ENCODE measurements at regions not wholly inside any gene's neighbourhood (a gene's known extent, or its start where the extent isn't known, plus 50 kb on each side); places are given as distances from the start of the nearest gene placed in this dataset.

DNA sequence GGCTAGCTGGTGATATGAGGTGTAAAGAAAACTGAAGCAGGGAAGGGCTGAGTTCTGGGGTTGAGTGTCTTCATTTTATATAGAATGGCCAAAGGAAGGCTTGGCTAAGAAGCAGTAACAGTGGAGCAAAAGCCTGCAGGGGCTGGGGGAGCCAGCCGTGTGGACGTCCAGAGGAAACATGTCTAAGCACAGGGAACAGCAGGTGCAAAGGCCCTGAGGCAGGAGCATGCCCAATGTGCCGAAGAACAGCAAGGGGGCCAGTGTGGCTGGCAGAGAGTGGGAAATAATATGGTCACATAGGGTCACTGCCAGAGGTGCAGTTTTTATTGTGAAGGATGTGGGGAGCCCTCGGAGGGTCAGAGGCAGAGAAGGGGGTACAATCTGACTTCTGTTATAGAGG, 60.5 kb upstream of the KCNG1 start:
- TF ChIP-seq CTCF (conservative IDR thresholded peaks at IDR 0.05) = no peak
- TF ChIP-seq ZFX (IDR thresholded peaks at IDR 0.05) = no peak
- no peak overlapping the region for H3K27ac ChIP-seq

- TF ChIP-seq ZFX (IDR thresholded peaks at IDR 0.05) (no peak), CTCF (conservative IDR thresholded peaks at IDR 0.05) (no peak)
These were observed 60.1 kb upstream of the KCNG1 start for GRCh38 chr20:51082988-51083387.

GRCh38 chr20:51080516-51080915, 57.6 kb upstream of the KCNG1 start:
- TF ChIP-seq ZFX (IDR thresholded peaks at IDR 0.05) = no peak
- TF ChIP-seq CTCF (conservative IDR thresholded peaks at IDR 0.05) = no peak
- no peak overlapping the region for H3K27ac ChIP-seq

More at GRCh38 chr20:51082988-51083387, 60.1 kb upstream of the KCNG1 start:
- H3K27ac ChIP-seq = no peak overlapping the region

- no peak overlapping the region for H3K27ac ChIP-seq
- no peak for TF ChIP-seq CTCF (conservative IDR thresholded peaks at IDR 0.05)
- no peak for TF ChIP-seq ZFX (IDR thresholded peaks at IDR 0.05)
These were observed 56.6 kb upstream of the KCNG1 start for GRCh38 chr20:51079488-51079887.

DNA sequence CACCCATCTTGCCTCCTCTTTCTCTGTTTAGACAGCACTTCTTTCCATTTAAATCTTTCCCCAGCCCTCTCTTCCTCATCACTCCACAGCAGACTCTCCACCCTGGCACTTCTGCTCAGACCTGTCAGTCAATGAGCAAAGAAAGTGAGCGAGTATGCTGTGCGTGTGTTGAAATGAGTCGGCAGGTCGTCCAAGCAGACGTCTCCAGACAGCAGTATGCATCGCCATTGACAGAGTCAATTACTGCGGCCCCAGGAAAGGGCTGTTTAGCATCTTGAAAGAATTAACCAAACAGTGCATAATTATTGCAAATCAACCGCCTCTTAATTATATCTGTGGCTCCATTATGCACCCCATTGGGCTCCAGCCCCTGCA, 54.8 kb upstream of the KCNG1 start:
- H3K27ac ChIP-seq = no peak overlapping the region
- TF ChIP-seq ZFX (IDR thresholded peaks at IDR 0.05) (no peak), CTCF (conservative IDR thresholded peaks at IDR 0.05) (no peak)

DNA sequence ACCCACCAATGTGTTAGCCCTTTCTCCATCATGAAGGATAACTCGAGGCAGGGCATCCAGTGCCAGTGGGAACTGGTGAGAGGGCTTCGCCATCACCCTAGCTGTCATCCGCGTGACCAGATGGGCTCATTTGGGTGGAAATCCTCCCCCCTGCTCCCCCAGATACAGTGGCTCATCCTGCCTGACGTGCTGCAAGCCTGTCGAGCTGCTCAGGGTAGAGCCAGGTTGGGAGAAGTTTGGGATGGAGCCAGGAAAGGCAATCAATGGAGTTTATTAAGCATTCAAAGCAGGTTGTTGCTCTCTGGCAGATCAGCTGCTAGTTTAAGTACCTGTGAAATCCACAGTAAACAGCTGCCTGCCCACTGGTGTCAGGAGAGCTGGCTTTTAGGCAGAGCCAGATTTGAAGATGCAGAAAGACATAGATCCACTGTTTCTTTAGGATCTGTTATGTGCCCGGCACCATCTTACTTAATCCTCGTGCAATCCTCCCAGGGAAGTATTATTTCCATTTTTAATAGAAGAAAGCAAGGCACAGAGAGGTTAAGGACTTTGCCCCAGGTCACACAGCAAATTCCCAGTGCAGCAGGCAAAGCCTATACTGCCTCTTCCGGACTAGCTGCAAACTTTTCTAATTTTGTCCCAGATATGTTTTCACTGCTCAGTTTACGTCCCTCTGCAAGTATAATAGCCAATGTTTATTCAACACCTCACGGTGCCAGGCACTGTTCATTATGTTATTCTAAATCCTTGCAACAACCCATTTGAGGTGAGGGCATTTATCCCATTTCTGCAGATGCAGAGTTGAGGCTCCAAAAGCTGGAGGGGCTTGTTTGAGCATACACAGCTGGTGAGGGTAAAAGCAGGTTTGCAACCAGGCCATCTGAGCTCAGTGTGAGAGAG, 54.1 kb upstream of the KCNG1 start:
- TF ChIP-seq CTCF (conservative IDR thresholded peaks at IDR 0.05) (no peak), ZFX (IDR thresholded peaks at IDR 0.05) (no peak)
- no peak overlapping the region for H3K27ac ChIP-seq

DNA sequence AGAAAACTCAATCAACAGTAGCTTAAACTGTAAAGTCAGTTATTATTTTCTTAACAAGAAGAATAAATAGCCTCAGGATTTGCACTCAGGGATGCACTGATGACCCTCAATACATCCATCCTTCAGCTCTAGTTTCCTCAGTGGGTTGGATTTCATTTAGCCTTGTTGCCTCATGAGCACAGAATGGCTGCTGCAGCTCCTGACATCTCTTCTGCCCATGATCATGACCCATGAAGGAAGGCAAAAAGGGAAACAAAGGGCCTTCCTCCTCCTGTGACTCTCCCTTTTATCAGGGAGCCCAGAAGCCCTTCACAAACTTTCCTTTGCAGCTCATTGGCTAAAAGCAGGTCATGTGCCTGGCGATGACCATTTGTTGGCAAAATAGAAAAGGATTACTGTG, 51.2 kb upstream of the KCNG1 start:
- no peak for TF ChIP-seq ZFX (IDR thresholded peaks at IDR 0.05)
- no peak for TF ChIP-seq CTCF (conservative IDR thresholded peaks at IDR 0.05)

More for the DNA sequence above, 51.2 kb upstream of the KCNG1 start:
- no peak overlapping the region for H3K27ac ChIP-seq

All from C4-2B (cell line).